Astrocyte of the spinal cord (primary cell): ENCODE measurements at regions not wholly inside any gene's neighbourhood (a gene's known extent, or its start where the extent isn't known, plus 50 kb on each side); places are given as distances from the start of the nearest gene placed in this dataset.

ENCODE experiments used
- DNase-seq: peaks from one replicate; pipeline ENCODE4 v3.0.0; 2011; ENCODE audit warnings: low read depth, low spot score
- H3K4me3 ChIP-seq: 2 replicates; pipeline ENCODE4 v1.5.1; 2011; ENCODE audit warnings: low read depth, mild to moderate bottlenecking, low read length, moderate library complexity
- CTCF ChIP-seq: IDR thresholded peaks from 2 replicates; pipeline ENCODE4 v1.5.1; 2012; ENCODE audit warnings: low read depth, mild to moderate bottlenecking, low read length, inconsistent platforms
- in situ Hi-C: cut with HindIII; loops from 2 replicates; pipeline ENCODE4 v1.10.0; 2017; ENCODE audit warnings: low sequenced_read_pairs

DNA sequence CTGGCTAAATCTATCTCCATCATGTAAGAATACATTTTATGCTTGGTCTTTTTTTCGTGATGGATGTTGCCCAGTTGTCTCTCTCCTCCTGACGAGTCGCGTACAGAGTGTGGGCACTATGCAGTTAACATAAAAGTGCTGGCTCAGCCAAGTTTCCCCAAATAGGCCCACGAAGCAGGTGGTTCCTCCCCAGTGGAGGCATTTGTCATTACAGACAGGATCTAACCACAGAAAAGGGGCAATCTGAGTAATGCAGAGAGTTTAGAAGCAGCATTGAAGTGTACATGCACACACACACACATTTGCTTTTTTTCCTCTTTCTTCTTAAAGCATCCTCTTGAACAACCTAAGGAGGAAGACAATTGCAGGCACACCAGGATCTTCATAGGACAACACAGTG, 188.7 kb upstream of the VCX start:
- DNase-seq: no peak
- in situ Hi-C loops: no loop called here
- TF ChIP-seq CTCF: no peak
- H3K4me3 ChIP-seq: no peak overlapping the region

DNA sequence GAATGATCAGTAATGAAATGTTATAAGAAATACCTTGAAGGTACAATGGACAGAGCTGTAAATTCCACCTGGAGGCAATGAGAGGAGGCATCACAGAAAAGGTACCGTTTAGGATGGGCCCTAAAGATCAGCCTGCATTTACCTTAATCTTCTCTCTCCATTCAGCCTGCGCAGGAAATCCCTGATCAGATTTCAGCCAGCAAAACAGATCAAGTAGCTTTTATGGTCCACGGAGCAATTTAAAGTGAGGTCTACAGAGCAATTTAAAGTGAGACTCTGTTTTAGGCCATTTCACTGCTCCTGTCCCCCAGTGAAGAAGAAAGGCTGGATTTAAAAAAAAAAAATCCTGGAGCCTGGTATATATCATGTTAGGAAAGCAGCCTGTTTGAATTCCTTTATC, 195.1 kb upstream of the VCX start:
- no peak overlapping the region for H3K4me3 ChIP-seq
- in situ Hi-C loops: no loop called here
- no peak for TF ChIP-seq CTCF
- no peak for DNase-seq

GRCh38 chrX:7641141-7641540, 201.8 kb upstream of the VCX start:
- no peak for TF ChIP-seq CTCF
- DNase-seq: no peak
- in situ Hi-C loops: no loop called here
- H3K4me3 ChIP-seq: no peak overlapping the region

- no peak for TF ChIP-seq CTCF
- DNase-seq: no peak
- no peak overlapping the region for H3K4me3 ChIP-seq
- in situ Hi-C loops: no loop called here
Measured at GRCh38 chrX:7640392-7640791, 202.6 kb upstream of the VCX start.

DNA sequence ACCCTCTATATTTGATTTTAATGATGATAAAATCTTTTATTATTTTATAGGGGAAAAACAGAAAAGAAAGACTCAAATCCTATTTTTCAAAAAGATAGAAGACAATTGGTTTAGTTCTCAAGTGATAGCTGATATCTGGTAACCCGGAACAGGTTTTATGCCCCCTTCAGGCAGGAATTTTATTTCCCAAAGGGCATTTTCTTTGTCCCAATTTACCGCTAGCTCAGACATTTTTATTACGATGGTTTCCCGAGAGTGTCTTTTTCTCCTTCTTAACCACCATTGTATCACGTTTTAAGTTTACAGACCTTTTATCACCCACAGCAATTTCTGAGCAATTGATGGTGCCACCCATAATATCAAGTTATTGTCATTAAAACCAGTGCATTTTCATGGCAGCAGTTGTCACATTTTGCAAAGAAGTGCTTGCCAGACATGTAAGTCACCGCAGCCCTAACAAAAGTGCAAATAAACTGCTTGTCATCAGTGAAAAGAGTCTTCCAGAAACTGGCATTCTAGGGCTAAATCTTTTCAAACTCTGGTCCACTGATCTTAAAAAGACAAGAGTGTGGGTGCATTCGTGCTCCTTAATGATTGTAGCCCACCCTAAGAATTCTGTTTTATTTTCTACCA, 204.8 kb upstream of the VCX start:
- no peak for TF ChIP-seq CTCF
- in situ Hi-C loops: no loop called here
- no peak for DNase-seq
- H3K4me3 ChIP-seq: no peak overlapping the region

DNA sequence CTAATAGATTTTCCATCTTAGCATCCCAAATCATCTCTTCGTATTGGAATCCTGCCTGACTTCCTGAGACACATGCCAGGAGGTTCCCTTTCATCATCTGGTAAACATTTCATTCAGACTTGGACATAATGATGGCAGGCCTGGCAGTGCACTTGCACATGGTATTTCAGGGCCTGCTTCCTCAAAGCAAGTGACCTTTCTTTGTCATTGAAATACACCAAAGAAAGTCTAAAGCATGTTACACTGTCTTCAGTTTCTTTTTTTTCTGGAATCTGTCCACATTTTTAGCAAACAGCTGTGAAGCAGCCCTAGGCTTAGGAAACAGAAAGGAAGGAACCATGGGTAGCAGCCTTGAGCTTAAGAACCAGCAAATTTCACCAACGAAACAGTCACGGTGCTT, 205.9 kb upstream of the VCX start:
- in situ Hi-C loops: no loop called here
- no peak for DNase-seq
- TF ChIP-seq CTCF: no peak
- no peak overlapping the region for H3K4me3 ChIP-seq

GRCh38 chrX:7635604-7636003, 207.4 kb upstream of the VCX start:
- no peak for DNase-seq
- in situ Hi-C loops: no loop called here
- TF ChIP-seq CTCF: no peak
- H3K4me3 ChIP-seq: no peak overlapping the region
